Kidney tubule cell (primary cell): ENCODE measurements at regions not wholly inside any gene's neighbourhood (a gene's known extent, or its start where the extent isn't known, plus 50 kb on each side); places are given as distances from the start of the nearest gene placed in this dataset.

ENCODE experiments used
- DNase-seq: peaks from one replicate; pipeline ENCODE4 v3.0.0-alpha.2; 2018; ENCODE audit warnings: low spot score

DNA sequence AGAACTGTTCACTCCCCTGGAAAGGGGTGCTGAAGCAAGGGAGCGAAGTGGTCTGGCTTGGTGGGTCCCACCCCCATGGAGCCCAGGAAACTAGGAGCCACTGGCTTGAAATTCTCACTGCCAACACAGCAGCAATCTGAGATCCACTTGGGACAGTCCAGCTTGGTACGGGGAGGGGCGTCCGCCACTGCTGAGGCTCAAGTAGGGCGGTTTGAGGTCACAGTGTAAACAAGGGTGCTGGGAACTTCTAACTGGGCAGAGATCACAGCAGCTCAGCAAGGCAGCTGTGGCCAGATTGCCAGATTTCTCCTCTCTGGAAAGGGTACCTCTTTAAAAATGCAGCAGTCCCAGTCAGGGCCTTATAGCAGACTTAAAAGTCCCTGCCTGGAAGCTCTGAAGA lies 53.9 kb upstream of the GALNTL6 start:
- DNase-seq = no peak

DNA sequence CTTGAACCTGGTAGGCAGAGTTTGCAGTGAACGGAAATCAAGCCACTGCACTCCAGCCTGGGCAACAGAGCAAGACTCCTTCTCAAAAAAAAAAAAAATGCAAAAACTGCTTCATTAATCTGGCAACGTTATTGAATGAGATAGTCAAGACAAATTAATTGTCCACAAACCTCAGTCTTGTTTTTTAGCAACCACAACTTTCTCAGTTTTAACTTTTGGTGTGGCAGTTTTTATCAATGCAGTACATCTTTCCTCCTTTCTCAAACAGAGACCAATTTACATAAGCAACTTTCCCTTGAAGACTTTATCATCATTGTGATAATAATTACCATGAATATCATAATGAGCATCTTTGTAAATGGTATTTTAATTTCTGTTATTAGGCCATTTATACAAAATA lies 61.7 kb upstream of the GALNTL6 start:
- no peak for DNase-seq

DNA sequence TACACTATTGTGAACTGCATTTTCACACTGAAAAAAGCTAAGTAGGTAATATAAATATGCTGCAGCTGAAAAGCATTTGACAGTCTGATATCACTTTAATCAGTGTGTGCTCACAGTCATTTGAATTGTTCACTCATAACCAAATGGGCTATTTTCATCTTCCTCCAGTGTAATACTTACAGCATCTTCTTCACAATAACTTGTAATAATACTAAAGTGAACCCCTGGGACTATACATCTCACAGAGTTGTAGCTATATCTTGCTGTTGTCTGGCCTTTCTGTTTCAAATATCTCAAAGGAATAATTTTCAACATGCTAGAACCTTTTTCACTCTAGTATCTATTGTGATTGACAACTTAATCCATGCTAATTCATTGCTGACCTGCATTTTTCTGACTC lies 66.8 kb upstream of the GALNTL6 start:
- no peak for DNase-seq

- no peak for DNase-seq
Observed at GRCh38 chr4:171742436-171742835, 70.8 kb upstream of the GALNTL6 start.

- no peak for DNase-seq
Observed at GRCh38 chr4:171727185-171727584, 86.0 kb upstream of the GALNTL6 start.

DNA sequence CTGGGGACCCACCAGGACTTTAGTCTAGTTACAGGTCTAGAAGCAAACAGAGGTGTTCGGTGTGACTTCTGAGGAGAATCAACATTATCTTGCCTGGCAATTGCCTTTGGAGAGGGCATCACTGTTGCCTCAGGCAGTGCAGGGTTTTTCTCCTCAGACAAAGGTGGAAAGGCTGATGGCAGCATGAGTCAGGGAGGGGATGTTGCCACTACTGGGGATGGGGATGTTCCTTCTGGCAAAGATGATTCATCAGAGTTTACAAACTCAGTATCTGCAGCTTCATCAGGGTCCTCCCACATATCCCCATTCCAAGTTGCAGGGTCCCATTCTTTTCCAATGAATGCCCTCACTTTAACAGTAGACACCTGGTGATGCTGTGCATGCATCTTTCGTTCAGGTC lies 91.3 kb upstream of the GALNTL6 start:
- DNase-seq = no peak

DNA sequence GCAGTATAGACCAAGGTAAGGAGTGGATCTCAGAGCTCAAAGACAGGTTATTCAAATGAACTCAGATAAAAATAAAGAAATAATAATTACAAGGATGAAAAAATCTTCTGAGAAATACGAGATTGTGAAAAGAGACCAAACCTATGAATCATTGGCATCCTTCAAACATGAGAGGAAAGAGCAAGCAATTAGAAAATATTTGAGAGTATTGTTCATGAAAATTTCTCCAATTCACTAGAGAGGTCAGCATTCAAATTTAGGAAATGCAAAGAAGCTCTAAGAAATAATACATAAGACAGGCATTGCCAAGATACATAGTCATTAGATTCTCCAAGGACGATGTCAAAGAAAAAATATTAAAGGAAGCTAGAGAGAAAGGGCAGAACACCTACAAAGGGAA lies 93.5 kb upstream of the GALNTL6 start:
- DNase-seq = no peak

GRCh38 chr4:171718665-171719064 lies 94.5 kb upstream of the GALNTL6 start:
- no peak for DNase-seq

GRCh38 chr4:171718069-171718468 lies 95.1 kb upstream of the GALNTL6 start:
- no peak for DNase-seq

DNA sequence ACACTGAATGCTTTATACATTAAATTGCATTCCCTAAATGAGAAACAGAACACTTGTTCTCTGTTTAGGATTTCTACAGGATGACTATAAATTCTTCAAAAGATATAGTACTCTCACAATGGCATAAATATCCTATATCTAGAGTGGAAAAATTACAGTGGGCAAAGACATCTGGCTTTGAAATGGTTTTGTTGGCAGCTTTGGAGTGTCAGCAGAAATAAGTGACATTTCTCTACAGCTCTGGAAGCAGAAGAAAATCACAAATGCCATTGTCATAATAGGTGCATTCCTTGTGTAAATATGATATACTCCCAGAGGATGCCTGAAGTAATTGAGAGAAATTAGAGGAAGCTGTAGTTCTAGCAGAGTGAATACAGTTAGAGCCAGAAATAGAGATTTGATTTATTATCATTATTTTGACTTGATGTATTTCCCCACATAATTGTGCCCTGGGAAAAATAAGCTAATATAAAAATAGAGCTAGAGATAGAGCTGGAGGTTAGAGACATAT lies 95.9 kb upstream of the GALNTL6 start:
- no peak for DNase-seq

DNA sequence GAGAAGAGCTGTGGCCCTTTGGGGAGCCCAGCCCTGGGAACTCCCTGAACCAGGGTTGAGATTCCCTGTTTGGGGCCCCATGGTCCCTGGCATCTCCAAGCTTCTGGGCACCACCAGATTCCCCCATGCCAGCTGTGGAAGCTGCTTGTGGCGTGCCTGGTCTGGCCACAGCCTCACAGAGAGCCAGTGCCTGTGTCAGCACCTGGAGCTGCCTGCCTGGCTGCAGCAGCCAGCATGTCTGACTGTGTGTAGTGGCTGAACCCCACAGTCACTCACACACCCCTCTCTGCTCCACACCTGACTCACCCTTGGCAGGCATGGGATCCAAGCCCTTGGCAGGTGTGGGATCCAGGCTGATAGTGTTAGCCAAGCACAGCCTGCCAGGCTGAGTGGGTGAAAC lies 97.2 kb upstream of the GALNTL6 start:
- no peak for DNase-seq

- DNase-seq = no peak
Observed at GRCh38 chr4:171714791-171715454, 98.3 kb upstream of the GALNTL6 start.

DNA sequence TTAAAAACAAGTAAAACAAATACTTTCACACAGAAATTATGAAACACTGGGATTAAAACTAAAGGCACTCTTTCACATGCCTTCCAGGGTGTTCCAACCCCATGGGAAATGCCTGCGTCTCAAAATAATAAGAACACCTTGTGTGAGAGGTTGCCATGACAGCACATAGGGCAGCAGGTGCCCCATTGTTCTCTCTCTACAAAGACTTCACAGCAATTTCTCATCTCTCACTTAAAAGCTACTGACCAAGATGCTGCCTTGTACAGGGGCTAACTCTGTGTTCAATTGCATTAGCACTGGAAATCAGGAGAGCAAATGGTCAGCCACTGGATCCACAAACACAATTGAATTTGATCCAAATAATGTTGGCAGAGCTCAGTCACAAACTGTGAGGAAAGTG lies 102.5 kb upstream of the GALNTL6 start:
- DNase-seq = no peak

- peak; percentile 14 for DNase-seq
Observed at GRCh38 chr4:171676555-171677215, 136.5 kb upstream of the GALNTL6 start.

GRCh38 chr4:171674781-171675180 lies 138.4 kb upstream of the GALNTL6 start:
- no peak for DNase-seq

- no peak for DNase-seq
Observed at GRCh38 chr4:171668403-171668802, 144.8 kb upstream of the GALNTL6 start.

GRCh38 chr4:171667906-171668305 lies 145.3 kb upstream of the GALNTL6 start:
- no peak for DNase-seq

- DNase-seq = no peak
Observed at GRCh38 chr4:171651071-171651470, 162.1 kb upstream of the GALNTL6 start.

GRCh38 chr4:171650543-171650942 lies 162.7 kb upstream of the GALNTL6 start:
- DNase-seq = no peak

DNA sequence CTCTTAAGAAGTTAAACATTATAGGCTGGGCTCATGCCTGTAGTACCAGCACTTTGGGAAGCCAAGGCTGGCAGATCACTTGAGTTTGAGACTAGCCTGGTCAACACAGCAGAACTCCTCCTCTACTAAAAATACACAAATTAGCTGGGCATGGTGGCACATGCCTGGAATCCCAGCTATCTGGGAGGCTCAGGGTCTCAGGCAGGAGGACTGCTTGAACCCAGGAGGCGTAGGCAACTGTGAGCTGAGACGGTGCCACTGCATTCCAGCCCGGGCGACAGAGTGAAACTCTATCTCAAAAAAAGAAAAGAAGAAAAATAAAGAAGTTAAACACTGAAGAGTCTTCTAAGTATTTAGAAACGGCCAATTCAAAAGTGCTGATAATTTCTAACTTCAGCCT lies 164.3 kb upstream of the GALNTL6 start:
- DNase-seq = no peak

GRCh38 chr4:171646984-171647383 lies 166.2 kb upstream of the GALNTL6 start:
- no peak for DNase-seq

DNA sequence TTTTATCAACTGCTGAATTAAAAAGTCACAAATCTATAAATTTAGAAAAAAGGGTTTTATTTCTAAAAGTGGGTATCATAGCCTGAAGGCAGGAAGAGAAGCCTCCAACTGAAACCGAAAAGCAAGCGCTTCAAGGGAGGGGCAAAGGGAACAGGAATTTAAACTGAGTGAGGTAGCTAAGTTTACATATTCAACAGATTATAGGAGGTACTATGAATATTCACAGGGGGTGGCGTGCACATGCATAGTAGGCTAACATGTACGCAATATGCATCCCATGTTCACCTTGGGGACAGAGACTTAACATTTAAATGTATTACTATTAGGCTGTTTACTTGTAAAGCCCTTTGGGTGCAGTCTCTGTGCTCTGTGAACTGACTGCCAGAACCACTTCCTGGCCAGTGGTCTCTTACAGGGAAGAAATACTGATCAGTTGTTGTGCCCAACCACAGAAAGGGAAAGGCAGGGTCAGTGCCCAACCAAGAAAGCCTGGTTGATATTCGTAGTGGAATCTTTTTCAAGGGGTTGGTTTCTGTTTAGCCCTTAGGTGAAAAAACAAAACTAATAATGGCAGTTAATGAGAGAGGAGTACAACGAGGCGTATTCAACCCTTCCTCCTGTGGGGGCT lies 168.7 kb upstream of the GALNTL6 start:
- no peak for DNase-seq

DNA sequence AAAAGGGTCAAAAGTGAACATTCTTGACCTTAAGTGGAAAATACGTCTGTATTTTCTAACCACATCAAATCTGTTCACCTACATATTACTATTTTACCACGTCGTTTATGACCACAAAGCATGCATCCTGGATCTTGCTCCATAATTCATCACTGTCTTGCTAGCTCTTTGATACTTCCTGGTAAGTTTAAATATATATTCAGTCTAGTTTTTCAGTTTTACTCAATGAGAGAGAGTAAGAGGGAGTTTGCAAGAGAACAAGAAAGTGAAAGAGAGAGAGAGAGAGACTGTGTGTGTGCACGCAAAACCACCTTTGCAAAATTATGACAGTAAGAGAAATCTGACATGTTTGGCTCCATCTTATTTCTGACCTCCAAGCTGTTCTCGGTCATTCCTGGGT lies 173.7 kb upstream of the GALNTL6 start:
- DNase-seq = no peak
